ENCODE measurements at regions not wholly inside any gene's neighbourhood (a gene's known extent, or its start where the extent isn't known, plus 50 kb on each side); places are given as distances from the start of the nearest gene placed in this dataset.

GRCh38 chr1:58976294-58976693 is 192.4 kb upstream of the JUN start:
- H3K27me3 ChIP-seq (ENCODE audit: insufficient read depth, low read length, poor library complexity, severe bottlenecking) = no peaks in the 10 kb centered on the region
- no peak for TF ChIP-seq CTCF (conservative IDR thresholded peaks at IDR 0.05; ENCODE audit: low read length)
- no peaks in the 10 kb centered on the region for H3K36me3 ChIP-seq (ENCODE audit: insufficient read depth, low read length)
- no peak overlapping the region for H3K4me3 ChIP-seq (ENCODE audit: low read length, poor library complexity, severe bottlenecking)
- no peaks in the 10 kb centered on the region for H3F3A ChIP-seq (ENCODE audit: low read depth)
- H3K79me2 ChIP-seq (ENCODE audit: insufficient read depth, low read length) = no peaks in the 10 kb centered on the region
- H3K9me3 ChIP-seq (ENCODE audit: insufficient read depth, low read depth, low read length) = no peaks in the 10 kb centered on the region
- H3K4me1 ChIP-seq (ENCODE audit: insufficient read depth, low read length, poor library complexity, severe bottlenecking) = peaks cover 18% of the 10 kb centered on the region
- H3K9me2 ChIP-seq (replicated peaks; ENCODE audit: low read depth, low read length) = no peaks in the 10 kb centered on the region
- no peak overlapping the region for H2AFZ ChIP-seq (ENCODE audit: low read length)
- no peaks in the 10 kb centered on the region for H4K20me1 ChIP-seq (ENCODE audit: insufficient read depth, low read length, poor library complexity, severe bottlenecking)
- H3K9ac ChIP-seq (ENCODE audit: low read depth, low read length, poor library complexity, severe bottlenecking) = no peak overlapping the region
- no peak overlapping the region for H3K4me2 ChIP-seq (ENCODE audit: low read depth, low read length, poor library complexity, severe bottlenecking)

- peaks cover 18% of the 10 kb centered on the region for H3K4me1 ChIP-seq (ENCODE audit: insufficient read depth, low read length, poor library complexity, severe bottlenecking)
- no peaks in the 10 kb centered on the region for H3F3A ChIP-seq (ENCODE audit: low read depth)
- no peaks in the 10 kb centered on the region for H4K20me1 ChIP-seq (ENCODE audit: insufficient read depth, low read length, poor library complexity, severe bottlenecking)
- no peaks in the 10 kb centered on the region for H3K9me3 ChIP-seq (ENCODE audit: insufficient read depth, low read depth, low read length)
- no peak for TF ChIP-seq CTCF (conservative IDR thresholded peaks at IDR 0.05; ENCODE audit: low read length)
- TF ChIP-seq EZH2phosphoT487 (IDR thresholded peaks at IDR 0.05; ENCODE audit: borderline replicate concordance) = no peak
- no peak overlapping the region for H3K9ac ChIP-seq (ENCODE audit: low read depth, low read length, poor library complexity, severe bottlenecking)
- no peaks in the 10 kb centered on the region for H3K9me2 ChIP-seq (replicated peaks; ENCODE audit: low read depth, low read length)
- no peak overlapping the region for H2AFZ ChIP-seq (ENCODE audit: low read length)
- H3K79me2 ChIP-seq (ENCODE audit: insufficient read depth, low read length) = no peaks in the 10 kb centered on the region
- no peaks in the 10 kb centered on the region for H3K27me3 ChIP-seq (ENCODE audit: insufficient read depth, low read length, poor library complexity, severe bottlenecking)
- H3K4me2 ChIP-seq (ENCODE audit: low read depth, low read length, poor library complexity, severe bottlenecking) = no peak overlapping the region
- H3K4me3 ChIP-seq (ENCODE audit: low read length, poor library complexity, severe bottlenecking) = no peak overlapping the region
- H3K36me3 ChIP-seq (ENCODE audit: insufficient read depth, low read length) = no peaks in the 10 kb centered on the region
Observed at GRCh38 chr1:58977598-58977997, 193.8 kb upstream of the JUN start.

- TF ChIP-seq EZH2phosphoT487 (IDR thresholded peaks at IDR 0.05; ENCODE audit: borderline replicate concordance) (no peak), CTCF (conservative IDR thresholded peaks at IDR 0.05; ENCODE audit: low read length) (no peak)
- Histone ChIP-seq H3K79me2 (ENCODE audit: insufficient read depth, low read length) (no peaks in the 10 kb centered on the region), H3F3A (ENCODE audit: low read depth) (no peaks in the 10 kb centered on the region), H3K4me3 (ENCODE audit: low read length, poor library complexity, severe bottlenecking) (no peak overlapping the region), H3K9me2 (replicated peaks; ENCODE audit: low read depth, low read length) (no peaks in the 10 kb centered on the region), H3K9me3 (ENCODE audit: insufficient read depth, low read depth, low read length) (no peaks in the 10 kb centered on the region), H2AFZ (ENCODE audit: low read length) (no peak overlapping the region), H3K4me2 (ENCODE audit: low read depth, low read length, poor library complexity, severe bottlenecking) (no peak overlapping the region), H3K9ac (ENCODE audit: low read depth, low read length, poor library complexity, severe bottlenecking) (no peak overlapping the region), H4K20me1 (ENCODE audit: insufficient read depth, low read length, poor library complexity, severe bottlenecking) (no peaks in the 10 kb centered on the region), H3K27me3 (ENCODE audit: insufficient read depth, low read length, poor library complexity, severe bottlenecking) (no peaks in the 10 kb centered on the region), H3K4me1 (ENCODE audit: insufficient read depth, low read length, poor library complexity, severe bottlenecking) (peaks cover 18% of the 10 kb centered on the region), H3K36me3 (ENCODE audit: insufficient read depth, low read length) (no peaks in the 10 kb centered on the region)
Observed at GRCh38 chr1:58978096-58978495, 194.2 kb upstream of the JUN start.

All from Loucy (cell line).